Eye (tissue), 1 donor: ENCODE measurements at regions not wholly inside any gene's neighbourhood (a gene's known extent, or its start where the extent isn't known, plus 50 kb on each side); places are given as distances from the start of the nearest gene placed in this dataset.
"Not testable (repeated sequence)": the region's sequence is repeated elsewhere in the genome, so short reads cannot be mapped to it uniquely, and the experiment has no call there.

ENCODE experiments used
- DNase-seq: peaks from one replicate; pipeline ENCODE4 v3.0.0-alpha.2; 2015

DNA sequence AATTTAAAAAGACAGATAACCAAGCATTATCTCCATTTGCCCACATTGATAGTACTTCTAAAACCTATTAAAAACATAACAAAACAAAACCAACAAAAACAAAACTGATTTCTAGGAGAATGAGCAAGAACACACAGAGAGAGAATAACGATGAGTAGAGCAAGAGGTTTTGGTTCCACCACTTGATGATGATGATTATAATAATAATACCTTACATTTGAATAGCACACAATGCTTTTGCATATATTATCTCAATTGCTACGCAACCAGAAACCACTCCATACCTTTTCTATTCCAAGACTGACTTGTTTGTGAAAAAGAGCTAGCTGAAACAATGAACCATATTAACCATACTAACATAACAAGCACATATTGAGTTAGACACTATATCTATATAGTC is 1090.9 kb downstream of the SH3BGRL start:
- no peak for DNase-seq

DNA sequence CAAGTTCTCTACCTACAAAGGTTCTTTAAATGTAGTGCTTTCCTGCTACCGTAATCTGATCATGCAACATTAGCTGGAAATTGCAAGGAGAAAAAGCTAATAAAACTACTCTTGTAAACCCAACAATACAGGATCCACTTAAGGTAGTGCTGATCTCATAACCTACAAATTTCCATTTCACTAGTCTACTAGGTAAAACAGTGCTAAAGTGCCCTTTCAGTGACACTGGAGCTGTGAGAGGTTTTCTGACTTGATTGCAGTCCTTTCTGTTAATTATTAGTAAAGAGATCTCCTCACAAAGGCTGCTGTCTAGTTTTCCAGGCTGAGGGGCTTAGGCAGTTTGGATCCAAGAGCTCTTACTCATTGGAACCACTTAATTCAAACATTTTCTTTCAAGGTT is 1118.7 kb downstream of the SH3BGRL start:
- no peak for DNase-seq

DNA sequence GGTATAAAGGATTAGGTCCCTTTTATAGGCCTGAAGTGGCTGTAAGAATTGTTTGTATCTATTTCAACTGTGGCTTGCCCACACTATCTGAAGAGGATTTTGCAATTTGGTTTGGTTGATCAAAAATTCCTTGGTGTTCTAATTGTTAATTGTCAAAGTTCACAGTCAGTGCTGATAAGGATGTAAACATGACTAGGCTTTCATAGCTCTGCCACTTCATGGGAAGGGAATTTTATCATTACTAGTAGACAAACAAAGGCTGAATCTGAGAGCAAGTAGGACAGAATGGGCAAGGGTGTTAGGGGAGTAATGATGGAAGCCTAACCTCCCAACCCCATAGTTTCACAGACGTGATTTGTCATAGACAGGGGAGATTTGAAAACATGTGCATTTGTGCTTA is 1131.7 kb downstream of the SH3BGRL start:
- no peak for DNase-seq

DNA sequence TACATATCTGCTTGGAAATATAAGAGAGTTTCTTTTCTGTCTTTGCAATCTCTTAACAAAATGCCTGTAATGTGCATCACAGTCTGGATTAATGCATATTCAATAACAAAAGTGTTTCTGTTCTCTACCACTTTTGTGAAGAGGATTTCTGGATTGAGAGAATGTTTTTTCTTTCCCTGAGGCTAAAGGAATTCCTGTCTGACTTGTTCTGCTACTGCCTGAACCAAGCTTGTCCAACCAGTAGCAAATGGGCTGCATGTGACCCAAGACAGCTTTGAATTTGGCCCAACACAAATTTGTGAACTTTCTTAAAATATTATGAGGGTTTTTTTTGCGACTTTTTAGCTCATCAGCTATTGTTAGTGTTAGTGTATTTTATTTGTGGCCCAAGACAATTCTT is 1133.9 kb downstream of the SH3BGRL start:
- peak; percentile 10 for DNase-seq

DNA sequence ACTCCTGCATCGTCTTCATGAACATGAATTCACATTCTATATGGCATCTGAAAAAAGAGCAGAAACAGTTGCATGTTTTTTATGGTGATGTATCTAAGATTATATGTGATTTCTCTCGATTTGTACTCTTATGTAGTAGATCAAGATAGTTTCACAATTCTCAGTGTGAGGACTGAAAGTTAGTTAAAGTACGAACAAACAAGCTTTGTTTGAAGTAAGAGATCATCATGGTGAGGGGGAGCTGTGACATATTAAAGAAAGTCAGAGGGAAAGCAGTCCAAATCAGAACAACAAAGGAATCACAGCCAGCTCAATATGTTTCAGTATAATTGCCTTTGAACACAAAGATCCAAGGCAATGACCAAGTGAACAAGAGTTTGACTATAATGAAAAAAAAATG is 1140.6 kb downstream of the SH3BGRL start:
- no peak for DNase-seq

DNA sequence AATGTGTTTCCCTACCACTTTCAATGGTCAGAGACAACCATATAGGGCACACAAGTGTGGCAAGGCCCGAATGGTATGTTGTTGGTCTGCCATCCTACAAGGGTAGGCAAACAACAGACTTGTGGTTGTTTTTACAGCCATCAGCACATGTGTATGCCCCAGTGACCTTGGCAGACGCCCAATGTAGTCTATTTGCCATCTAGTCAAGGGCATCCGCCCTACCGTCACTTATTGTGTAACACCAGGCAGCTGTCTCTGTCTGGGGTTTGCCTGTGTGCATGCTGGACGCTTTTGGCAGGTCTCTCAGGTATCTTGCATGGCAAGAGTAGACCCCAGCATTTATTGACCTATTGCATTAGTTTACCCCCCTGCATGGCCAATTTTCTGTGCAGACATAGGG is 1145.5 kb upstream of the POU3F4 start:
- no peak for DNase-seq

DNA sequence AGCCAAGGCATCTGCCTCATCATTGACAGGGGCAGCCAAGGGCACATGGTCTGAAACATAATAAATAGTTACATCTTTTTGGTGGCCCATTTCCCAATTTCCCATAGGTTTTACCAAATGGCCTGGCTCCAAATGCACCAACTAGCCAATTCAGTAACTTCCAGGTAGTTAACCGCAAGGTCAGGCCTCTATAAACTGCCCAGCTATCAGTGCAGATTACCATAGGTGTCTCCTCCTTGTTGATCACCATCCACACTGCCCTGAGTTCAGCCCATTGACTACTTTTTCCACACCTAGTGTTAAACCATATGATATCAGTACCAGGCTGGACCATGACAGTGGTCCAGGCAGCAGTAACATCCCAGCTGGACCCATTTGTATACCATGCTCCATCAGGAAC is 1145.1 kb upstream of the POU3F4 start:
- no peak for DNase-seq

DNA sequence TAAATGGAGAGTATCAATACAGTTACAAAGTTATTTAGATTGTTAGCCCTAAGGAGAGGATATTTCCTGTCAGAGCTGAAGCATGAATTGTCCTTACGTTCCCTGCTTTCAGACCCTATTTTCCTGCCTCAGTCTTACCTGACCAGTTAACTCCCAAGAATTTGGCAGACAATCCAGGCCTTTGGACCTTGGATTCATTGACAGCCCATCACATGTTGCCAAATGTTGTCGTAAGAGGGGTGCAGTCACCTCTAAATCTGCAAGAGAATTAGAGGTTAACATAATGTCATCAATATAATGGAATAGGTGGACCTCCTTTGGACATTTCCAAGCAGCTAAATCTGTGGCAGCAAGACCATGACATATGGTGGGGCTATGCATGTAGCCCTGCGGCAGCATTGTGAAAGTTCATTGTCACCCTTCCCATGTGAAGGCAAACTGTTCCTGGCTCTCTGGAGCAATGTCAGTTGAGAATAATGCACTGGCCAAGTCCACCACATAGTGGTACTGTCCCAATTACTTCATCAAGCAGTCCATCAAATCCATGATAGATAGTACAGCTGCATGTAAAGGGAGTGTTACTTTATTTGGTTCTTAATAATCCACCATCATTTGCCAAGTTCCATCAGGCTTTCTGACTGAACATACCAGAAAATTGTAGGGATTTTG is 1137.0 kb upstream of the POU3F4 start:
- no peak for DNase-seq

DNA sequence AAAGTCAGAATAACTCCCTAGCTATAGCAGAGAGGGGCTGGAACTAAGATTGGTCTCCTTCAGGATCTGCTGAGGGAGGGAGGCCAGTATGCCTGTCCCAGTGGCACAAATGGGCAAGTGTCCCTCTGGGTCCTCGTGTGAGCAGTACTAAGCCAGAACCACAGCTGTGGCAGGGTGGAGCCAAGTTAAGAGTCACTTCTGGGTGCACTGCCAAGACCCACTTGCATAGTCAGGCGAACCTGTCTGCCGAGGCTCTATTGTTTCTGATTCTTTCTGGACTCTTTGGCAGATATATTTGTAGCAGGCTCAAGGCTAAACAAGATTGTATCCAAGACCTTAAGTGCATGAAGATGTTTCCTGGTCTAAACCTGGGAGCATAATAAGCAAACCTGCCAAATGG is 1123.7 kb upstream of the POU3F4 start:
- no peak for DNase-seq

DNA sequence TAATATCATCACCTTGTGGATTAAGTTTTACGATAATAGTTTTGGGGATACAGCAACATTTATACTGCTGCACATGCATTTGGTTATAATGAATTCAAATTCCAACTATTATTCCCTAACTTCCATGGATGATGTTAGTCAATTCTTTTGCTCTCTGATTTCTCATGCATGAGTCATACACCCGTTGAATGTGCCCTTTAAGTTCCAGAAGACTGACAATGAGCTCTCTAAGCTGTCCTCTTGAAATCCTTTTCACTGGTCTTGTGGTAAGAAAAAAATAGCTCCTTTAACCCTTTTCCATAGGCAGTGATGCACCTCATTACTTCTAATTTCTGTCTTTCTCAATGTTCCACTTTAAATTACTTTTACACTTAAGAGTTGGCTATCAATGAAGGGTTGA is 1095.2 kb upstream of the POU3F4 start:
- DNase-seq: no peak

DNA sequence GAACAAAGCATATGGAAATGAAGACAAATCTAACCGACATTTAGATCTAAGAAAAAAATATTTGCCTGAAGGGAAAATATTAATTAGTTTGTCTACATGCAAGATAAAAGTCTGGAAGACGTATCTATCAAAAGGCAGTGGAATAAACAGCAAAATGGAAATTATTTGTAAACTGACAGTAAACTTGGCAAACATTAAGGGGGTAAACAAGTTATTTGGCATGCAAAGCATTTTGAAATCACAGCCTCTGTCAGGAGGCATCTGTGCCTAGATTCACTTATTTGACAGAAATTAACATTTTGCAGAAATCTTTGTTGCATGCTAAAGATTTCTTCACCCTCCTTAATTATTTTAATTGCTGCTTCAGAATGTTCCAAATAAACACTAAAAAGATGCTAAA is 1065.8 kb upstream of the POU3F4 start:
- DNase-seq: no peak

DNA sequence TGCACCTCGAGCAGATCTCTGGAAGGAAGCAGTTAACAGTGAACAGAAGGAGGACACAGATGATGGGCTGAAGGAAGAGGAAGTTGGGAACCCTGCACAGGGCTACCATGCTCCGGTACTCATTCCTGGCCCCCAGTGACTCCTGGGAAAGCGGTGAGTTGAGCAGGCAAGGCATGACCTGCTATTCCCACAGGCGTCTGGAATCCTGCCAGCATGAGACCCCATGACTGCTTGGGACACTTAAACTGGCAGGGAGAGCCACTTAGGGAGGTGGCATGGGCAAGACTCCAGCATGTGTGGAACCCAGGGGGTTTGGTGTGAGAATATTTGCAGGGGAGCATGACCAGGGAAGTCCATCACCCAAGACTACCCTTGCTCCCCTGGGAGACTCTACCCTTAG is 1056.4 kb upstream of the POU3F4 start:
- DNase-seq: no peak

DNA sequence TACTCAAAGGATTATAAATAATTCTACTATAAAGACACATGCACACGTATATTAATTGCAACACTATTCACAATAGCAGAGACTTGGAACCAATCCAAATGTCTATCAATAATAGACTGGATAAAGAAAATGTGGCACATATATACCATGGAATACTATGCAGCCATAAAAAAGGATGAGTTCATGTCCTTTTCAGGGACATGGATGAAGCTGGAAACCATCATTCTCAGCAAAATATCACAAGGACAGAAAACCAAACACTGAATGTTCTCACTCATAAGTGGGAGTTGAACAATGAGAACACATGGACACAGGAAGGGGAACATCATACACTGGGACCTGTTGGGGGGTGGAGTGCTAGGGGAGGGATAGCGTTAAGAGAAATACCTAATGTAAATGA is 1052.2 kb upstream of the POU3F4 start:
- not testable (repeated sequence) for DNase-seq

DNA sequence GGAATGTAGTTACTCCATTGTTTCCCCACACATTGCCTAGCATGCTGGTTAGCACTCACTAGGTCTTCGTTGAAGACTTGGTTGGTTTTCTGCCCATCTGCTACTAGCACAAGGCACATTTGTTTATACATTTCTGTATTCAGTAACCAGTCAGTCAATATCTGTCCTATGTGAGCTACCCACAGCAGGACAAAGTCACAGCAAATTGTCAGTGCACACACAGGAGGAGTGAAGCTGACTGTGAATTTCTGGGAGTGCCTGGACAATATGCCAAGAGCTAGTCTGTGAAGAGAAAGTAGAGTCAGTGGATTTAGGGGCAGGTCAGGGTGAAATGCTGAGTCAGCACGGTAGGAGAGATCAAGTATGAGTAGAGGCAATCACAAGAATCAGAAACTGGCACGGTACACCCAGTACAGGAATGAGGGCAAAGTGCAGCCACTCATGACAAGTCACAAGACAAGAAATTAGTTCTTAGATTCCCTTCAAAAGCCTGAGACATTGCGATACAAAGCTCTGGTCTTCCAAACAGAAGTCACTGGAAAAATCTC is 1049.8 kb upstream of the POU3F4 start:
- no peak for DNase-seq

DNA sequence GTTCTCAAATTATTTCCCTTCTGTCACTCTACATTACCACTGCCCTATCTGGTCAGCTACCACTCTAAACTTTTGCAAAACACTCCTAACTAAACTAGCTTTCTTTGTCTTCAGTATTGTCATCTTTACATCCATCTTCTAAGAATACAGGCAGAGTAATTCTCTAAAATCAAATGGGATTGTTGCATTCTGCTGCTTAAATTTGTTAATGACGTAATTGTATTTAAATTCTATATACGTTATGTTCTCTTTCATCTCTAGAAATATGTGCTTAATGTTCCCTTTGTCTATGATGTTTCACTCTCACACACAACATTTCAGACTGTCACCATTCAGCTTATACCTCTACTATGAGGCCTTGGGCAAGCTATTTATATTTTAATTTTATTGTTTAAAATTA is 1041.1 kb upstream of the POU3F4 start:
- DNase-seq: no peak
